DND-41 (cell line): ENCODE measurements at regions not wholly inside any gene's neighbourhood (a gene's known extent, or its start where the extent isn't known, plus 50 kb on each side); places are given as distances from the start of the nearest gene placed in this dataset.

Source experiments
- ATAC-seq: fragments of 200-7000 bp; cut with Tn5 transposase; 3 replicates; pipeline ENCODE4 v1.9.1; 2021; ENCODE audit warnings: low read depth; ENCODE audit not compliant: insufficient read depth
- DNase-seq: peaks from one replicate; pipeline ENCODE4 v3.0.0-alpha.2; 2020
- H2AFZ ChIP-seq: 2 replicates; pipeline ENCODE4 v1.6.0; 2012; ENCODE audit warnings: low read depth, low read length
- H3K27ac ChIP-seq: 2 replicates; pipeline ENCODE4 v1.5.1; 2012; ENCODE audit warnings: low read length, inconsistent platforms
- H3K27me3 ChIP-seq: fragments of 200-600 bp; sonication (generic); 2 replicates; pipeline ENCODE4 v1.6.0; 2012; ENCODE audit warnings: low read length, mild to moderate bottlenecking, inconsistent platforms; ENCODE audit not compliant: insufficient read depth, poor library complexity
- H3K36me3 ChIP-seq: 2 replicates; pipeline ENCODE4 v1.5.1; 2012; ENCODE audit warnings: low read length, inconsistent platforms; ENCODE audit not compliant: insufficient read depth
- H3K4me1 ChIP-seq: 2 replicates; pipeline ENCODE4 v1.5.1; 2012; ENCODE audit warnings: mild to moderate bottlenecking, low read length; ENCODE audit not compliant: insufficient read depth
- H3K4me2 ChIP-seq: 2 replicates; pipeline ENCODE4 v1.6.0; 2012; ENCODE audit warnings: mild to moderate bottlenecking, moderate library complexity, low read length, inconsistent platforms; ENCODE audit not compliant: insufficient read depth
- H3K4me3 ChIP-seq, 2 experiments: fragments of 200-600 bp in 1 of 2; shearing (Covaris generic) in 1 of 2; 2 replicates each; pipeline ENCODE4 v1.5.1; 2012 to 2016; ENCODE audit warnings: inconsistent platforms in 2 of 2, low read length in 2 of 2, mild to moderate bottlenecking in 2 of 2, low read depth in 1 of 2, moderate library complexity in 1 of 2
- H3K79me2 ChIP-seq: 2 replicates; pipeline ENCODE4 v1.6.0; 2012; ENCODE audit warnings: low read length, inconsistent platforms; ENCODE audit not compliant: insufficient read depth
- H3K9ac ChIP-seq: 2 replicates; pipeline ENCODE4 v1.6.0; 2012; ENCODE audit warnings: low read depth, mild to moderate bottlenecking, inconsistent platforms, low read length, moderate library complexity
- H3K9me3 ChIP-seq: 2 replicates; pipeline ENCODE4 v1.5.1; 2012; ENCODE audit warnings: low read length, moderate library complexity, mild to moderate bottlenecking, inconsistent platforms; ENCODE audit not compliant: insufficient read depth, severe bottlenecking
- H4K20me1 ChIP-seq: 2 replicates; pipeline ENCODE4 v1.6.0; 2012; ENCODE audit warnings: low read length; ENCODE audit not compliant: insufficient read depth
- CTCF ChIP-seq: IDR thresholded peaks from 2 replicates; pipeline ENCODE4 v1.5.1; 2012; ENCODE audit warnings: borderline replicate concordance, low read length, moderate library complexity, mild to moderate bottlenecking; ENCODE audit not compliant: poor library complexity, severe bottlenecking; ENCODE audit errors: extremely low read depth
- EZH2 ChIP-seq: IDR thresholded peaks from 3 replicates; pipeline ENCODE4 v1.6.1; 2012; ENCODE audit warnings: borderline replicate concordance, low read depth, mild to moderate bottlenecking, moderate library complexity, low read length, inconsistent platforms; ENCODE audit not compliant: severe bottlenecking

- H3K36me3 ChIP-seq: no peaks in the 10 kb centered on the region
- H3K4me3 ChIP-seq: no peak overlapping the region
- H3K4me2 ChIP-seq: no peak overlapping the region
- no peak for TF ChIP-seq EZH2
- no peak for TF ChIP-seq CTCF
- no peak overlapping the region for H3K9ac ChIP-seq
- no peaks in the 10 kb centered on the region for H3K9me3 ChIP-seq
- no peak overlapping the region for H3K27ac ChIP-seq
- H3K27me3 ChIP-seq: no peaks in the 10 kb centered on the region
- no peaks in the 10 kb centered on the region for H3K4me1 ChIP-seq
- H3K79me2 ChIP-seq: no peaks in the 10 kb centered on the region
- H2AFZ ChIP-seq: no peak overlapping the region
- no peak for DNase-seq
- no peak for ATAC-seq
- no peaks in the 10 kb centered on the region for H4K20me1 ChIP-seq
Observed at GRCh38 chr2:122740594-122740948, 985.1 kb downstream of the TSN start.

- no peaks in the 10 kb centered on the region for H3K27me3 ChIP-seq
- no peak overlapping the region for H3K9ac ChIP-seq
- no peak for TF ChIP-seq EZH2
- no peak for TF ChIP-seq CTCF
- H2AFZ ChIP-seq: no peak overlapping the region
- H3K9me3 ChIP-seq: no peaks in the 10 kb centered on the region
- H4K20me1 ChIP-seq: no peaks in the 10 kb centered on the region
- no peaks in the 10 kb centered on the region for H3K79me2 ChIP-seq
- H3K4me2 ChIP-seq: no peak overlapping the region
- no peaks in the 10 kb centered on the region for H3K4me1 ChIP-seq
- no peak for DNase-seq
- no peaks in the 10 kb centered on the region for H3K36me3 ChIP-seq
- H3K27ac ChIP-seq: no peak overlapping the region
- H3K4me3 ChIP-seq: no peak overlapping the region
- no peak for ATAC-seq
Observed at GRCh38 chr2:122741403-122741802, 986.0 kb downstream of the TSN start.

- H3K27ac ChIP-seq: no peak overlapping the region
- no peaks in the 10 kb centered on the region for H3K9me3 ChIP-seq
- no peaks in the 10 kb centered on the region for H3K36me3 ChIP-seq
- no peaks in the 10 kb centered on the region for H3K79me2 ChIP-seq
- no peak overlapping the region for H2AFZ ChIP-seq
- H3K4me2 ChIP-seq: no peak overlapping the region
- no peaks in the 10 kb centered on the region for H4K20me1 ChIP-seq
- TF ChIP-seq CTCF: no peak
- no peak for TF ChIP-seq EZH2
- ATAC-seq (no peak), DNase-seq (no peak)
- no peak overlapping the region for H3K4me3 ChIP-seq
- H3K9ac ChIP-seq: no peak overlapping the region
- no peaks in the 10 kb centered on the region for H3K4me1 ChIP-seq
- H3K27me3 ChIP-seq: no peaks in the 10 kb centered on the region
Observed at GRCh38 chr2:122743021-122743675, 987.7 kb downstream of the TSN start.

- DNase-seq (no peak), ATAC-seq (no peak)
- Histone ChIP-seq H3K27ac (no peak overlapping the region), H2AFZ (no peak overlapping the region), H3K9me3 (no peaks in the 10 kb centered on the region), H3K79me2 (no peaks in the 10 kb centered on the region), H3K9ac (no peak overlapping the region), H3K4me2 (no peak overlapping the region), H4K20me1 (no peaks in the 10 kb centered on the region), H3K4me1 (no peaks in the 10 kb centered on the region), H3K4me3 (no peak overlapping the region), H3K27me3 (no peaks in the 10 kb centered on the region), H3K36me3 (no peaks in the 10 kb centered on the region)
- TF ChIP-seq CTCF (no peak), EZH2 (no peak)
Observed at GRCh38 chr2:122745603-122746002, 990.2 kb downstream of the TSN start.
